HEK293T (cell line): ENCODE measurements at regions not wholly inside any gene's neighbourhood (a gene's known extent, or its start where the extent isn't known, plus 50 kb on each side); places are given as distances from the start of the nearest gene placed in this dataset.
"Not testable (repeated sequence)": the region's sequence is repeated elsewhere in the genome, so short reads cannot be mapped to it uniquely, and the experiment has no call there.

ENCODE experiments used
- CTCF ChIA-PET: fragments of 350-600 bp; formaldehyde crosslinking; extraction: SDS; loops from one replicate; lab custom pipeline; 2021; ENCODE audit warnings: antibody characterized with exemption, inconsistent platforms; lab: Yijun Ruan, JAX
- POLR2A ChIA-PET: fragments of 350-600 bp; formaldehyde crosslinking; extraction: SDS; loops from one replicate; lab custom pipeline; 2020; ENCODE audit warnings: antibody characterized with exemption, inconsistent platforms; lab: Yijun Ruan, JAX
- DNase-seq: peaks from one replicate; pipeline ENCODE4 v3.0.0; 2012; ENCODE audit warnings: mixed read lengths; ENCODE audit errors: extremely low spot score
- ARNT ChIP-seq: fragments of 450-650 bp; IDR thresholded peaks from 2 replicates; pipeline ENCODE4 v1.6.1; 2017; ENCODE audit warnings: mild to moderate bottlenecking
- BHLHE40 ChIP-seq: fragments of 450-650 bp; IDR thresholded peaks from 2 replicates; pipeline ENCODE4 v1.6.1; 2016; ENCODE audit warnings: mild to moderate bottlenecking, moderate library complexity, borderline replicate concordance
- CTBP1 ChIP-seq: fragments of 450-650 bp; IDR thresholded peaks from 2 replicates; pipeline ENCODE4 v1.6.1; 2016; ENCODE audit warnings: borderline replicate concordance
- ELF4 ChIP-seq: fragments of 450-650 bp; IDR thresholded peaks from 2 replicates; pipeline ENCODE4 v1.6.1; 2017; ENCODE audit warnings: antibody characterized with exemption
- FOXA1 ChIP-seq: fragments of 450-650 bp; IDR thresholded peaks from 2 replicates; pipeline ENCODE4 v1.6.1; 2016; ENCODE audit warnings: mild to moderate bottlenecking
- FOXK2 ChIP-seq: fragments of 450-650 bp; IDR thresholded peaks from 2 replicates; pipeline ENCODE4 v1.6.1; 2016; ENCODE audit warnings: mild to moderate bottlenecking
- FOXM1 ChIP-seq: fragments of 450-650 bp; IDR thresholded peaks from 2 replicates; pipeline ENCODE4 v1.6.1; 2017; ENCODE audit warnings: mild to moderate bottlenecking, borderline replicate concordance
- HDGF ChIP-seq: fragments of 450-650 bp; IDR thresholded peaks from 2 replicates; pipeline ENCODE4 v1.6.1; 2017; ENCODE audit warnings: antibody characterized with exemption, borderline replicate concordance
- L3MBTL2 ChIP-seq: fragments of 450-650 bp; conservative IDR thresholded peaks from 2 replicates; pipeline ENCODE4 v1.6.1; 2016; ENCODE audit warnings: mild to moderate bottlenecking
- LEF1 ChIP-seq: fragments of 450-650 bp; IDR thresholded peaks from 2 replicates; pipeline ENCODE4 v1.6.1; 2017; ENCODE audit warnings: mild to moderate bottlenecking, borderline replicate concordance
- NFRKB ChIP-seq: fragments of 450-650 bp; IDR thresholded peaks from 2 replicates; pipeline ENCODE4 v1.6.1; 2016; ENCODE audit warnings: mild to moderate bottlenecking, moderate library complexity
- SP1 ChIP-seq: fragments of 450-650 bp; IDR thresholded peaks from 2 replicates; pipeline ENCODE4 v1.6.1; 2017
- SUZ12 ChIP-seq: fragments of 450-650 bp; IDR thresholded peaks from 2 replicates; pipeline ENCODE4 v1.6.1; 2016; ENCODE audit warnings: mild to moderate bottlenecking
- TARDBP ChIP-seq: fragments of 450-650 bp; IDR thresholded peaks from 2 replicates; pipeline ENCODE4 v1.6.1; 2016
- ZNF384 ChIP-seq: fragments of 450-650 bp; IDR thresholded peaks from 2 replicates; pipeline ENCODE4 v1.6.1; 2016
- TF ChIP-seq, protein P1 (sequence below): fragments of 450-650 bp; IDR thresholded peaks from 2 replicates; pipeline ENCODE4 v1.6.1; 2016

DNA sequence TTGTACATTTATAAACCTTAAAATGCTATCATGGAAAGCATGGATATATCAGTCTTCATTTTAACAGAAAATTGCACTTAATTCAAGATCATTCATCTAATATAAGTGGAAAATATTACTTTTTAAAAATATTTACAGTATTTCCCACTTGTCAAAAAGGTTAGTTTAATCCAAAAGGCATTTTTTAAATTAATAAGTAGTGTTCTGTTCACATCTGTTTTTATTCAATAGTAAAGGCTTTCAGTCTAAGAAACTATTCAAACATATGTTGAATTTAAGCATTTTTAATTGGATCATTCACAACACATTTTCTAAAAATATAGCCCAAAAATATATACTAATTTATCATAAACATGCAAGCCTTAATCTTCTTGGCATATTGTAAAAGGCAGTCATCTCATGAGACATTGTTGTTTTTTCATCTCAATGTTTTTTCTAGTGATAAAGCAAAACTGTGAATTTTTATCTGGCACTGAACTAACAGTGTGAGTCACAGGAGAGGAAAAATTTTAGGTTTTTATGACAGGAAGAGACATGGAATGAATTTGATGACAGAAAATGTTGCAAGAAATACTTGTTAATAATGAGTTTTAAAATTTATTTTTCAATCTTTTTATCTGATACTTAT, 1642.5 kb upstream of the TMEFF2 start:
- ChIA-PET POLR2A (no interaction called here), CTCF (no interaction called here)
- DNase-seq = no peak
- no peak for TF ChIP-seq SP1

DNA sequence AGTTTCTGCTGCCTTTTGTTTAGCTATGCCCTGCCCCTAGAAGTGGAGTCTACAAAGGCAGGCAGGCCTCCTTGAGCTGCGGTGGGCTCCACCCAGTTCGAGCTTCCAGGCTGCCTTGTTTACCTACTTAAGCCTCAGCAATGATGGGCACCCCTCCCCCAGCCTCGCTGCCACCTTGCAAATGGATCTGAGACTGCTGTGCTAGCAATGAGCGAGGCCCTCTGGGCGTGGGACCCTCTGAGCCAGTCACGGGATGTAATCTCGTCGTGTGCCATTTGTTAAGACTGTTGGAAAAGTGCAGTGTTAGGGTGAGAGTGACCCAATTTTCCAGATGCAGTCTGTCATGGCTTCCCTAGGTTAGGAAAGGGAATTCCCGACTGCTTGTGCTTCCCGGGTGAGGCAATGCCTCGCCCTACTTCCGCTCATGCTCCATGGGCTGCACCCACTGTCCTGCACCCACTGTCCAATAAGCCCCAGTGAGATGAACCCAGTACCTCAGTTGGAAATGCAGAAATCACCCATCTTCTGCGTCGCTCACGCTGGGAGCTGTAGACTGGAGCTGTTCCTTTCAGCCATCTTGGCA, 1641.8 kb upstream of the TMEFF2 start:
- POLR2A ChIA-PET, DNase-seq, CTCF ChIA-PET: not testable (repeated sequence)

DNA sequence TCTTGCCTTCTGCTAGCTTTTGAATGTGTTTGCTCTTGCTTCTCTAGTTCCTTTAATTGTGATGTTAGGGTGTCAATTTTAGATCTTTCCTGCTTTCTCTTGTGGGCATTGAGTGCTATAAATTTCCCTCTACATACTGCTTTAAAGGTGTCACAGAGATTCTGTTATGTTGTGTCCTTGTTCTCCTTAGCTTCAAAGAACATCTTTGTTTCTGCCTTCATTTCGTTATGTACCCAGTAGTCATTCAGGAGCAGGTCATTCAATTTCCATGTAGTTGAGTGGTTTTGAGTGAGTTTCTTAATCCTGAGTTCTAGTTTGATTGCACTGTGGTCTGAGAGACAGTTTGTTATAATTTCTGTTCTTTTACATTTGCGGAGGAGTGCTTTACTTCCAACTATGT, 1639.2 kb upstream of the TMEFF2 start:
- CTCF ChIA-PET, POLR2A ChIA-PET, DNase-seq: not testable (repeated sequence)

DNA sequence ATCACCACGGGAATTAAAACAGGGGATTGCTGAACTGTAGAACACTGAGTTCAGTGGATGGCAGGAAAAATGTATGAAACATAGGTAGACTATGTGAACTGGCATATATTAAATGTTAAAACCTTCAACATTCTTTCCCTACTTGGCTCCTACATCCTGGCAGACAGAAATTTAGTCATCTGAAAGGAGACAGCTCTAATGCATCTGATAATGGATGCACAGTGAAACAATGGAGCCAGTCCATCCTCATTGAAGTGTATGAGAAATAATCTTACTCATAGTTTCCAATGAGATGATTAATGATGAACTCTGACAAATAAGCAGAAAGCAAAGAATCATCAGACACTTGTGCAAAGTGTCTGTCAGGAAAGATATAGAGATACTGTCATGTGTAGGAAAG, 1629.7 kb upstream of the TMEFF2 start:
- POLR2A ChIA-PET = no interaction called here
- DNase-seq = no peak
- CTCF ChIA-PET = no interaction called here
- no peak for TF ChIP-seq LEF1
- TF ChIP-seq ELF4 = no peak
- no peak for TF ChIP-seq SUZ12
- TF ChIP-seq, protein P1, sequence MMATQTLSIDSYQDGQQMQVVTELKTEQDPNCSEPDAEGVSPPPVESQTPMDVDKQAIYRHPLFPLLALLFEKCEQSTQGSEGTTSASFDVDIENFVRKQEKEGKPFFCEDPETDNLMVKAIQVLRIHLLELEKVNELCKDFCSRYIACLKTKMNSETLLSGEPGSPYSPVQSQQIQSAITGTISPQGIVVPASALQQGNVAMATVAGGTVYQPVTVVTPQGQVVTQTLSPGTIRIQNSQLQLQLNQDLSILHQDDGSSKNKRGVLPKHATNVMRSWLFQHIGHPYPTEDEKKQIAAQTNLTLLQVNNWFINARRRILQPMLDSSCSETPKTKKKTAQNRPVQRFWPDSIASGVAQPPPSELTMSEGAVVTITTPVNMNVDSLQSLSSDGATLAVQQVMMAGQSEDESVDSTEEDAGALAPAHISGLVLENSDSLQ = no peak
- TF ChIP-seq BHLHE40 = no peak
- TF ChIP-seq FOXM1 = no peak
- no peak for TF ChIP-seq L3MBTL2
- no peak for TF ChIP-seq FOXK2
- TF ChIP-seq SP1 = no peak
- no peak for TF ChIP-seq FOXA1
- TF ChIP-seq NFRKB = no peak
- TF ChIP-seq CTBP1 = no peak
- no peak for TF ChIP-seq TARDBP
- TF ChIP-seq HDGF = no peak
- no peak for TF ChIP-seq ZNF384
- TF ChIP-seq ARNT = no peak

DNA sequence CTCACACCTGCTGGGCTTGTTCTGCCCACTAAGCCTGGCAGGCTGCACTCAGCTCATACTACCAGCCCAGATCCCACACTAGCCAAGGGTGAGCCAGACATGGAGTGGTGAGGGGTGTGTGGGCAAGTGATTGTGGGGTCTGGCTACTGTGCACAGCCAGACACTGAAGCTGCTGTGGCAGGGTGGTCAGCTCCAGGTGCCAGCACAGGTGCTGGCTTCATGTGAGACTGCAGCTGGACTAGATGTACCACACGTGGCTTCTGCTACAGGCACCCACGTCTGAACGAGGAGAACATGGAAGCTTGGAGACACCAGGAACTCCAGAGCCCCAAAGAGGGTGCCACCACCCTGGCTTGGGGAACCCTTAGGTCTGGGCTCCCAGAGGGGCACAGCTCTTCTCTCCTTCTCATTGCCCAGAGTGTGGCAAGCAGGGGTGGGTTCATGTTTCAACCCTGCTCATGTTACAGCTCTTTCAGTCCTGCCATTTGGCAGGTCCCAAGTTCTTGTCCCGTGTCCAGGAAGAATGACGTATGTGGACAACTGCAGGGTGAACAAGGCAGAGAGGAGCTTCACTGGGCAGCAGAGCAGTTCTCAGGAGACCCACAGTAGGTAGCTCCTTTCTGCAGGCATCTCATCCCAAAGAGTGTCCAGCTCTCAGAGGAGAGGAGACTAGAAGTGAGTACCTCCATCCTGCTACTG, 1624.2 kb upstream of the TMEFF2 start:
- no peak for TF ChIP-seq CTBP1
- TF ChIP-seq ZNF384 = no peak
- no peak for TF ChIP-seq FOXK2
- no peak for TF ChIP-seq LEF1
- TF ChIP-seq L3MBTL2 = no peak
- TF ChIP-seq, protein P1 = no peak
- TF ChIP-seq FOXM1 = no peak
- TF ChIP-seq HDGF = no peak
- TF ChIP-seq ELF4 = no peak
- TF ChIP-seq TARDBP = no peak
- TF ChIP-seq BHLHE40 = no peak
- no peak for TF ChIP-seq ARNT
- TF ChIP-seq SUZ12 = no peak
- no peak for TF ChIP-seq FOXA1
- TF ChIP-seq NFRKB = no peak
- TF ChIP-seq SP1 = no peak
- ChIA-PET CTCF (no interaction called here), POLR2A (no interaction called here)
- no peak for DNase-seq

DNA sequence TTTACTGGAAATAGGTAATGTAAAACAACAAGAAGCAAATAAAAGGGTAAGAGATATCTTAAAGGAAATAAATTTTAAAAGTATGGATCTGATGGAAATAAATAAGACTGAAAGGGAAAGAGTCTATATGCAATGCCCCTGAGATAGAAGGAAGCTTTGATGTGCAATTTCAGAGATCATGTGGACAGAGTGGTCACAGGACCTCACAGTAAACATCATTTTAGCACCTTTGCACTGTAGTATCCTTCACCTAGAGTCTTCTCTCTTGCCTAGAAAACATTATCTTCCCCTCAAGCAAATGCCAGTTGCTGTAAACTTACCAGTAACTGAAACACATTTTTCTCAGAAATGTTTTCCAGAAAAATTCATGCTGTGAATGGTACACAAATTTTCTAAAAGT, 1621.3 kb upstream of the TMEFF2 start:
- no peak for DNase-seq
- ChIA-PET CTCF (no interaction called here), POLR2A (no interaction called here)
- no peak for TF ChIP-seq FOXA1
- TF ChIP-seq L3MBTL2 = no peak
- TF ChIP-seq, protein P1 = no peak
- TF ChIP-seq SUZ12 = no peak
- TF ChIP-seq HDGF = no peak
- no peak for TF ChIP-seq CTBP1

DNA sequence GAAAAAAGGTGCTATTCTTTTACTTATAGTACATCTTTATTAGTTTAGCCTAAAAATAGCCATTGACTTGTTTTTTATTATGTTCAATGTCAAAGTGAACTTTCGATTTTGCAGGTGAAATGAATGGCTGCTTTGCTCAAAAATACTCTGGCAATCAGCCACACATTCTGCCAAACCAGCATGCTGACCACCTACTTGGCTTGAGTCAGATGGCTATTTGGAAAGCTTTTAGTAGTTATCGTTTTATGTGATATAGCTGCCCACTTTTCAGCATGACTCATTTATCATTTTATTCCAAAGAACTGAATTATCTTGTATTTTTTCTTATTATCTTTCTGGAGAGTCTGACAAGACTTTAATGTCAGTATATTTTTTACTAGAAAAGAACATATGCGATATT, 1615.8 kb upstream of the TMEFF2 start:
- DNase-seq = no peak
- CTCF ChIA-PET = no interaction called here
- POLR2A ChIA-PET = no interaction called here

More for the DNA sequence above, 1615.8 kb upstream of the TMEFF2 start:
- TF ChIP-seq SUZ12 (no peak), CTBP1 (no peak), FOXM1 (no peak), SP1 (no peak), TARDBP (no peak), ELF4 (no peak), HDGF (no peak), FOXA1 (no peak), LEF1 (no peak), NFRKB (no peak)
- TF ChIP-seq, protein P1 = no peak
